IMR-90 (cell line): ENCODE measurements at regions not wholly inside any gene's neighbourhood (a gene's known extent, or its start where the extent isn't known, plus 50 kb on each side); places are given as distances from the start of the nearest gene placed in this dataset.

Experiments
- ATAC-seq: fragments of 200-7000 bp; cut with Tn5 transposase; 2 replicates; pipeline ENCODE4 v1.9.1; 2020; ENCODE audit warnings: low read depth, mild to moderate bottlenecking, moderate library complexity
- BruUV-seq: library from RNA; stranded (reverse); fragments of 400-500 nt; replicated peaks from 2 replicates; lab custom pipeline; 2021; lab: Mats Ljungman, UMichigan
- CTCF ChIA-PET: fragments of 300-600 bp; formaldehyde crosslinking; extraction: SDS; loops from one replicate; lab custom pipeline; 2021; ENCODE audit warnings: antibody characterized with exemption; lab: Yijun Ruan, JAX
- POLR2A ChIA-PET: fragments of 300-600 bp; sonication (Branson Sonifier 250); formaldehyde crosslinking; loops from one replicate; lab custom pipeline; 2022; ENCODE audit warnings: antibody characterized with exemption; ENCODE audit not compliant: unreplicated experiment; lab: Charles Lee
- DNase-seq: peaks from one replicate; pipeline ENCODE4 v3.0.0; 2013
- H2AFZ ChIP-seq: replicated peaks from 2 replicates; pipeline ENCODE3; 2013; ENCODE audit warnings: low read length, mild to moderate bottlenecking; ENCODE audit not compliant: poor library complexity
- H2AK5ac ChIP-seq: 2 replicates; pipeline ENCODE4 v1.6.1; 2013; ENCODE audit warnings: low read depth, low read length, inconsistent platforms
- H2AK9ac ChIP-seq: replicated peaks from 2 replicates; pipeline ENCODE3; 2013; ENCODE audit warnings: mild to moderate bottlenecking, low read depth, low read length, moderate library complexity; ENCODE audit not compliant: poor library complexity
- H2BK120ac ChIP-seq: 2 replicates; pipeline ENCODE4 v1.6.1; 2013; ENCODE audit warnings: low read depth, low read length, inconsistent platforms
- H2BK15ac ChIP-seq: 3 replicates; pipeline ENCODE4 v1.6.1; 2013; ENCODE audit warnings: low read depth, low read length, inconsistent platforms
- H2BK20ac ChIP-seq: 2 replicates; pipeline ENCODE4 v1.6.1; 2013; ENCODE audit warnings: low read depth, mild to moderate bottlenecking, inconsistent platforms, low read length, moderate library complexity
- H2BK5ac ChIP-seq: 2 replicates; pipeline ENCODE4 v1.6.1; 2013; ENCODE audit warnings: mild to moderate bottlenecking, low read depth, low read length, inconsistent platforms; ENCODE audit not compliant: poor library complexity, severe bottlenecking
- H3K14ac ChIP-seq: replicated peaks from 2 replicates; pipeline ENCODE4 v1.6.1; 2013; ENCODE audit warnings: low read depth, low read length, inconsistent platforms
- H3K18ac ChIP-seq: 2 replicates; pipeline ENCODE4 v1.6.1; 2013; ENCODE audit warnings: low read depth, low read length, control low read depth
- H3K23ac ChIP-seq: 2 replicates; pipeline ENCODE4 v1.6.1; 2013; ENCODE audit warnings: low read depth, low read length, inconsistent platforms
- H3K27ac ChIP-seq: 2 replicates; pipeline ENCODE4 v1.5.1; 2013; ENCODE audit warnings: mild to moderate bottlenecking, control low read depth, low read length; ENCODE audit not compliant: insufficient read depth
- H3K27me3 ChIP-seq: 2 replicates; pipeline ENCODE4 v1.6.1; 2013; ENCODE audit warnings: low read length; ENCODE audit not compliant: control insufficient read depth, insufficient read depth
- H3K36me3 ChIP-seq: 2 replicates; pipeline ENCODE4 v1.6.1; 2013; ENCODE audit warnings: low read length, mixed read lengths; ENCODE audit not compliant: control insufficient read depth, insufficient read depth
- H3K4ac ChIP-seq: 2 replicates; pipeline ENCODE4 v1.6.1; 2013; ENCODE audit warnings: low read depth, low read length, inconsistent platforms
- H3K4me1 ChIP-seq: 2 replicates; pipeline ENCODE4 v1.6.1; 2013; ENCODE audit warnings: low read length, mixed read lengths; ENCODE audit not compliant: control insufficient read depth, insufficient read depth
- H3K4me2 ChIP-seq: 2 replicates; pipeline ENCODE4 v1.6.1; 2013; ENCODE audit warnings: low read depth, mild to moderate bottlenecking, control low read depth, low read length, moderate library complexity
- H3K4me3 ChIP-seq: 2 replicates; pipeline ENCODE4 v1.5.1; 2013; ENCODE audit warnings: low read depth, mild to moderate bottlenecking, control low read depth, low read length, moderate library complexity; ENCODE audit not compliant: insufficient read depth
- H3K56ac ChIP-seq: 2 replicates; pipeline ENCODE4 v1.6.1; 2013; ENCODE audit warnings: low read length, inconsistent platforms; ENCODE audit not compliant: insufficient read depth; ENCODE audit errors: extremely low read depth
- H3K79me1 ChIP-seq, 2 experiments: 2 replicates each; pipeline ENCODE4 v1.6.1; 2013; ENCODE audit warnings: low read length in 2 of 2, inconsistent platforms in 1 of 2, low read depth in 1 of 2
- H3K9ac ChIP-seq: 2 replicates; pipeline ENCODE4 v1.6.1; 2013; ENCODE audit warnings: low read depth, low read length, control low read depth
- H3K9me1 ChIP-seq: 2 replicates; pipeline ENCODE4 v1.6.1; 2013; ENCODE audit warnings: low read length, inconsistent platforms; ENCODE audit not compliant: insufficient read depth
- H3K9me3 ChIP-seq: 2 replicates; pipeline ENCODE4 v1.6.1; 2013; ENCODE audit warnings: low read length; ENCODE audit not compliant: control insufficient read depth, insufficient read depth
- H4K20me1 ChIP-seq: 2 replicates; pipeline ENCODE4 v1.6.1; 2013; ENCODE audit warnings: low read length, inconsistent platforms; ENCODE audit not compliant: insufficient read depth
- H4K5ac ChIP-seq: 2 replicates; pipeline ENCODE4 v1.6.1; 2013; ENCODE audit warnings: mild to moderate bottlenecking, low read depth, low read length, control low read depth
- H4K8ac ChIP-seq, 2 experiments: 2 replicates each; pipeline ENCODE4 v1.6.1; 2013; ENCODE audit warnings: low read depth in 2 of 2, low read length in 2 of 2, control low read depth in 1 of 2, inconsistent platforms in 1 of 2
- H4K91ac ChIP-seq: 2 replicates; pipeline ENCODE4 v1.6.1; 2013; ENCODE audit warnings: low read depth, low read length, inconsistent platforms; ENCODE audit not compliant: insufficient read depth
- BHLHE40 ChIP-seq: fragments of 150-350 bp; IDR thresholded peaks from 2 replicates; pipeline ENCODE4 v1.6.1; 2016; ENCODE audit warnings: mild to moderate bottlenecking, low read depth, low read length
- CEBPB ChIP-seq: IDR thresholded peaks from 2 replicates; pipeline ENCODE4 v1.6.1; 2012; ENCODE audit warnings: low read depth, low read length, improper control_type of control experiment
- MAFK ChIP-seq: IDR thresholded peaks from 2 replicates; pipeline ENCODE4 v1.6.1; 2012; ENCODE audit warnings: low read depth, low read length, improper control_type of control experiment
- MAZ ChIP-seq: IDR thresholded peaks from 2 replicates; pipeline ENCODE4 v1.6.1; 2012; ENCODE audit warnings: low read depth, mild to moderate bottlenecking, low read length, improper control_type of control experiment, moderate library complexity, borderline replicate concordance
- MXI1 ChIP-seq: IDR thresholded peaks from 2 replicates; pipeline ENCODE4 v1.6.1; 2012; ENCODE audit warnings: low read depth, mild to moderate bottlenecking, low read length, moderate library complexity, borderline replicate concordance
- POLR2A ChIP-seq: IDR thresholded peaks from 2 replicates; pipeline ENCODE4 v1.6.1; 2012; ENCODE audit warnings: mild to moderate bottlenecking, low read depth, low read length
- RFX5 ChIP-seq: IDR thresholded peaks from 2 replicates; pipeline ENCODE4 v1.8.0; 2012; ENCODE audit warnings: low read depth, mild to moderate bottlenecking, low read length, moderate library complexity
- SMC3 ChIP-seq: fragments of 150-350 bp; IDR thresholded peaks from 2 replicates; pipeline ENCODE4 v1.6.1; 2016; ENCODE audit warnings: low read depth, mild to moderate bottlenecking, antibody characterized with exemption, low read length, moderate library complexity
- WGBS, 2 experiments: methylation state at CpG; one replicate each; pipeline versions ENCODE4 v1.1.5 to v1.1.7; 2013; ENCODE audit warnings: missing lambda C conversion rate in 2 of 2; ENCODE audit not compliant: insufficient read length in 1 of 2; ENCODE audit errors: extremely low coverage in 2 of 2; 5-methylcytosine and 5-hydroxymethylcytosine counted together
- dilution Hi-C: fragments of 300-500 bp; cut with HindIII; formaldehyde crosslinking; loops from one replicate; pipeline ENCODE4 v1.14.3; 2018; ENCODE audit warnings: low sequenced_read_pairs; ENCODE audit not compliant: unreplicated experiment
- in situ Hi-C: fragments of 300-500 bp; cut with MboI; formaldehyde crosslinking; loops from 3 replicates; pipeline ENCODE4 v1.14.3; 2019; ENCODE audit warnings: low sequenced_read_pairs, inconsistent platforms, mixed read lengths
- intact Hi-C: fragments of 100-400 bp; cut with micrococcal nuclease; formaldehyde crosslinking; loops from 2 replicates; pipeline ENCODE4 v1.10.0; 2022
- TF ChIP-seq, protein P1 (sequence below): fragments of 150-350 bp; IDR thresholded peaks from 2 replicates; pipeline ENCODE4 v1.6.1; 2017; ENCODE audit warnings: mild to moderate bottlenecking, antibody characterized with exemption, low read length, low read depth
- TF ChIP-seq, protein P2 (sequence below): conservative IDR thresholded peaks from 2 replicates; pipeline ENCODE4 v1.5.1; 2012; ENCODE audit warnings: mild to moderate bottlenecking, low read depth, low read length, improper control_type of control experiment
- TF ChIP-seq, protein P3 (sequence below): fragments of 150-350 bp; IDR thresholded peaks from 2 replicates; pipeline ENCODE4 v1.6.1; 2016; ENCODE audit warnings: low read depth, mild to moderate bottlenecking, low read length, moderate library complexity, borderline replicate concordance

DNA sequence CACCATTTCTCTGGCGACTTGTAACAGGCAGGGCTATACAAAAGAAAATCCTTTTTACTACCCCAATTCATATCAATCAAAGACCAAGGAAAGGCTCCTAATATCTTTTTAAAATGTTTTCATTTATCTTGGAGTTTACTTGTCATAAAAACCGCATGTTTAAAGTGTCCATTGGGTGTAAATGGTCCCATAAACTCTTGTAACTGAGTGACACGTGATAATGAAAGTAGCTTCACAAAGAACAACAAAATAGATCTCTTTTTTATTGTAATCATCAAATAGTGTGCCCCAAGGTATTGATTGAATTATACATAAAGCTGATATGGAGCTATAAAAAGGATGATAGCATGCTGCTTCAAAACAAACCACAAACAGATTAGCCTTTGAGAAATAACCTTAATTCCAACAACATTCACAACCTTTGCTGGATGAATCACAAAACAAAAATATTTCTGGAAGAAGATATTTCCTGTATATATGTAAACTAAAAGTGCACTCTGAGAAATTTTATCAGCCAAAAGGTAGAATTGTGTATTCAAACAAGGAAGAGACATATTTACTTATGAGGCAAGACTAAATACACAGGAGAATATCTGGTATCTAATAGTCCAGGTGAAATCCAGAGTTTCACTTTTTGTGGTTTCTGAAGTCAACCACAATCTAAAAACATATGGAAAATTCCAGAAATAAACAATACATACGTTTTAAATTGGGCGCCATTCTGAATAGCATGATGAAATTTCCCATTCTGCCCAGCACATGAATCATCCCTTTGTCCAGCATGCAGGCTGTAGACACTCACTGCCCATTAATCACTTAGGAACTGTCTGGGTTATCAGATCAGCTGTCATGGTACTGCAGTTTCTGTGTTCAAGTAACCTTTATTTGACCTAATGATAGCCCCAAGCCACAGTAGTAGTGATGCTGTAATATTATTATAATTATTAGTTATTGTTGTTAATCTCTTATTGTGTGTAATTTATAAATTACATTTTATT is 237.5 kb downstream of the PIK3C3 start:
- no peaks in the 10 kb centered on the region for H3K4me1 ChIP-seq
- no peak overlapping the region for H3K56ac ChIP-seq
- dilution Hi-C loops (no loop called here), in situ Hi-C loops (no loop called here), intact Hi-C loops (no loop called here)
- BruUV-seq, result no TSS peak
- no peak overlapping the region for H2BK5ac ChIP-seq
- no peaks in the 10 kb centered on the region for H3K9me3 ChIP-seq
- no peak overlapping the region for H3K23ac ChIP-seq
- H2BK20ac ChIP-seq, result no peak overlapping the region
- no peak overlapping the region for H2AK5ac ChIP-seq
- no peak overlapping the region for H3K4ac ChIP-seq
- no peaks in the 10 kb centered on the region for H3K27me3 ChIP-seq
- H2BK120ac ChIP-seq, result no peak overlapping the region
- WGBS, 2 experiments, result 0% methylated on average over 1 of the region's 5 CpGs; no CpG with 5 or more reads in 1 of the 2 experiments
- no peak overlapping the region for H4K91ac ChIP-seq
- H3K9ac ChIP-seq, result no peak overlapping the region
- no peak overlapping the region for H3K18ac ChIP-seq
- no peaks in the 10 kb centered on the region for H3K36me3 ChIP-seq
- H3K4me3 ChIP-seq, result no peak overlapping the region
- no peak overlapping the region for H2BK15ac ChIP-seq
- ChIA-PET CTCF (no interaction called here), POLR2A (no interaction called here)
- H2AK9ac ChIP-seq, result no peak overlapping the region
- H3K9me1 ChIP-seq, result no peaks in the 10 kb centered on the region
- DNase-seq (no peak), ATAC-seq (no peak)
- H3K79me1 ChIP-seq, result no peaks in the 10 kb centered on the region
- no peak overlapping the region for H3K27ac ChIP-seq
- TF ChIP-seq, protein P1, sequence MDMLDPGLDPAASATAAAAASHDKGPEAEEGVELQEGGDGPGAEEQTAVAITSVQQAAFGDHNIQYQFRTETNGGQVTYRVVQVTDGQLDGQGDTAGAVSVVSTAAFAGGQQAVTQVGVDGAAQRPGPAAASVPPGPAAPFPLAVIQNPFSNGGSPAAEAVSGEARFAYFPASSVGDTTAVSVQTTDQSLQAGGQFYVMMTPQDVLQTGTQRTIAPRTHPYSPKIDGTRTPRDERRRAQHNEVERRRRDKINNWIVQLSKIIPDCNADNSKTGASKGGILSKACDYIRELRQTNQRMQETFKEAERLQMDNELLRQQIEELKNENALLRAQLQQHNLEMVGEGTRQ, result no peak
- TF ChIP-seq MAZ, result no peak
- no peak for TF ChIP-seq MAFK
- TF ChIP-seq, protein P2, sequence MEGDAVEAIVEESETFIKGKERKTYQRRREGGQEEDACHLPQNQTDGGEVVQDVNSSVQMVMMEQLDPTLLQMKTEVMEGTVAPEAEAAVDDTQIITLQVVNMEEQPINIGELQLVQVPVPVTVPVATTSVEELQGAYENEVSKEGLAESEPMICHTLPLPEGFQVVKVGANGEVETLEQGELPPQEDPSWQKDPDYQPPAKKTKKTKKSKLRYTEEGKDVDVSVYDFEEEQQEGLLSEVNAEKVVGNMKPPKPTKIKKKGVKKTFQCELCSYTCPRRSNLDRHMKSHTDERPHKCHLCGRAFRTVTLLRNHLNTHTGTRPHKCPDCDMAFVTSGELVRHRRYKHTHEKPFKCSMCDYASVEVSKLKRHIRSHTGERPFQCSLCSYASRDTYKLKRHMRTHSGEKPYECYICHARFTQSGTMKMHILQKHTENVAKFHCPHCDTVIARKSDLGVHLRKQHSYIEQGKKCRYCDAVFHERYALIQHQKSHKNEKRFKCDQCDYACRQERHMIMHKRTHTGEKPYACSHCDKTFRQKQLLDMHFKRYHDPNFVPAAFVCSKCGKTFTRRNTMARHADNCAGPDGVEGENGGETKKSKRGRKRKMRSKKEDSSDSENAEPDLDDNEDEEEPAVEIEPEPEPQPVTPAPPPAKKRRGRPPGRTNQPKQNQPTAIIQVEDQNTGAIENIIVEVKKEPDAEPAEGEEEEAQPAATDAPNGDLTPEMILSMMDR, result no peak
- TF ChIP-seq MXI1, result no peak
- no peak for TF ChIP-seq BHLHE40
- TF ChIP-seq SMC3, result no peak
- TF ChIP-seq, protein P3, sequence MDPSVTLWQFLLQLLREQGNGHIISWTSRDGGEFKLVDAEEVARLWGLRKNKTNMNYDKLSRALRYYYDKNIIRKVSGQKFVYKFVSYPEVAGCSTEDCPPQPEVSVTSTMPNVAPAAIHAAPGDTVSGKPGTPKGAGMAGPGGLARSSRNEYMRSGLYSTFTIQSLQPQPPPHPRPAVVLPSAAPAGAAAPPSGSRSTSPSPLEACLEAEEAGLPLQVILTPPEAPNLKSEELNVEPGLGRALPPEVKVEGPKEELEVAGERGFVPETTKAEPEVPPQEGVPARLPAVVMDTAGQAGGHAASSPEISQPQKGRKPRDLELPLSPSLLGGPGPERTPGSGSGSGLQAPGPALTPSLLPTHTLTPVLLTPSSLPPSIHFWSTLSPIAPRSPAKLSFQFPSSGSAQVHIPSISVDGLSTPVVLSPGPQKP, result no peak
- no peak for TF ChIP-seq RFX5
- no peak for TF ChIP-seq POLR2A
- TF ChIP-seq CEBPB, result no peak; the same call in 1 of the 2 replicates
- H4K8ac ChIP-seq, result no peak overlapping the region
- no peak overlapping the region for H2AFZ ChIP-seq
- no peak overlapping the region for H3K4me2 ChIP-seq
- H4K5ac ChIP-seq, result no peak overlapping the region
- no peaks in the 10 kb centered on the region for H4K20me1 ChIP-seq
- H3K14ac ChIP-seq, result no peak overlapping the region
